ENCODE measurements at regions not wholly inside any gene's neighbourhood (a gene's known extent, or its start where the extent isn't known, plus 50 kb on each side); places are given as distances from the start of the nearest gene placed in this dataset.
"Not testable (repeated sequence)": the region's sequence is repeated elsewhere in the genome, so short reads cannot be mapped to it uniquely, and the experiment has no call there.

- no peak for DNase-seq (ENCODE audit: low read depth)
These were observed 98.1 kb downstream of the CCDC71L start for GRCh38 chr7:106562711-106563366.

GRCh38 chr7:106561666-106562411 is 99.1 kb downstream of the CCDC71L start:
- DNase-seq (ENCODE audit: low read depth), result no peak

- no peak for DNase-seq (ENCODE audit: low read depth)
These were observed 99.8 kb downstream of the CCDC71L start for GRCh38 chr7:106561151-106561550.

- DNase-seq (ENCODE audit: low read depth), result no peak
These were observed 100.5 kb downstream of the CCDC71L start for GRCh38 chr7:106560482-106560881.

- DNase-seq (ENCODE audit: low read depth), result not testable (repeated sequence)
These were observed 104.7 kb downstream of the CCDC71L start for GRCh38 chr7:106556244-106556643.

- DNase-seq (ENCODE audit: low read depth), result not testable (repeated sequence)
These were observed 106.3 kb downstream of the CCDC71L start for GRCh38 chr7:106554623-106555022.

GRCh38 chr7:106553446-106553836 is 107.5 kb downstream of the CCDC71L start:
- DNase-seq (ENCODE audit: low read depth), result no peak

- no peak for DNase-seq (ENCODE audit: low read depth)
These were observed 108.1 kb downstream of the CCDC71L start for GRCh38 chr7:106552645-106553445.

GRCh38 chr7:106551936-106552335 is 109.0 kb downstream of the CCDC71L start:
- DNase-seq (ENCODE audit: low read depth), result no peak

GRCh38 chr7:106548491-106548890 is 112.5 kb downstream of the CCDC71L start:
- no peak for DNase-seq (ENCODE audit: low read depth)

- no peak for DNase-seq (ENCODE audit: low read depth)
These were observed 115.7 kb downstream of the CCDC71L start for GRCh38 chr7:106545275-106545674.

GRCh38 chr7:106543221-106543757 is 117.7 kb downstream of the CCDC71L start:
- DNase-seq (ENCODE audit: low read depth), result no peak

GRCh38 chr7:106542550-106543220 is 118.3 kb downstream of the CCDC71L start:
- DNase-seq (ENCODE audit: low read depth), result no peak

GRCh38 chr7:106538638-106539037 is 122.3 kb downstream of the CCDC71L start:
- no peak for DNase-seq (ENCODE audit: low read depth)

- DNase-seq (ENCODE audit: low read depth), result no peak
These were observed 123.8 kb downstream of the CCDC71L start for GRCh38 chr7:106537119-106537518.

GRCh38 chr7:106536079-106536478 is 124.9 kb downstream of the CCDC71L start:
- no peak for DNase-seq (ENCODE audit: low read depth)

GRCh38 chr7:106535234-106535932 is 125.6 kb downstream of the CCDC71L start:
- DNase-seq (ENCODE audit: low read depth), result no peak

- DNase-seq (ENCODE audit: low read depth), result no peak
These were observed 126.6 kb downstream of the CCDC71L start for GRCh38 chr7:106534271-106534846.

- DNase-seq (ENCODE audit: low read depth), result not testable (repeated sequence)
These were observed 130.8 kb downstream of the CCDC71L start for GRCh38 chr7:106530183-106530582.

- not testable (repeated sequence) for DNase-seq (ENCODE audit: low read depth)
These were observed 134.3 kb downstream of the CCDC71L start for GRCh38 chr7:106526617-106527016.

GRCh38 chr7:106524690-106525059 is 136.3 kb downstream of the CCDC71L start:
- DNase-seq (ENCODE audit: low read depth), result no peak
